ENCODE measurements at regions not wholly inside any gene's neighbourhood (a gene's known extent, or its start where the extent isn't known, plus 50 kb on each side); places are given as distances from the start of the nearest gene placed in this dataset.

DNA sequence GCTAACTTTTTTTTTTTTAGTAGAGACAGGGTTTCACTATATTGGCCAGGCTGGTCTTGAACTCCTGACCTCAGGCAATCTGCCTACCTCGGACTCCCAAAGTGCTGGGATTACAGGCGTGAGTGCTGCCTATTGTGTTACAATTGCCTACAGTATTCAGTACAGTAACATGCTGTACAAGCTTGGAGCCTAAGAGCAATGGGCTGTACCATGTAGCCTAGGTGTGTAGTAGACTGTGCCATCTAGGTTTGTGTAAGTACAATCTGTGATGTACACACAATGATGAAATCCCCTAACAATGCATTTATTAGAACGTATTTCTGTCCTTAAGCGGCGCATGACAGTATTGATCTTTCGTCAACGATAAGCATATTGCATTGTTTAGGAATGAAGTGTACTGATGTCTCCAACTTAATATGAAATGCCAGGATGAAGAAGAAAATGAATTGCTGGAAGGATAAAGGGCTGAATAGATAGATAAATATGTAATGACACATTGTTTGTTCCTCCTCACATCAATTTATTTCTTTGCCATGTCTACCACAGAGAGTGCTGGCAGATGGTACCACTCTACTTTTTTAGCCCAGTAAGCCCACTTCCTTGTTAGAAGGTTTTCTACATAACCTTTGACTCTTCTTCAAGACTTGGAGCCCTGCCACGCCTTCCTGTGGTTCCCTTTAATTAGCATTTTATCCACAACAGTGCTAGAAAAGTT lies 467.5 kb downstream of the VRK1 start:
- Histone ChIP-seq H3K79me1 (ENCODE audit: low read depth in 1 of 2, low read length in 2 of 2) (no peaks in the 10 kb centered on the region), H3K27me3 (ENCODE audit: control insufficient read depth, insufficient read depth, low read length) (no peaks in the 10 kb centered on the region), H2AFZ (replicated peaks; ENCODE audit: low read length, poor library complexity) (no peak overlapping the region), H2BK120ac (ENCODE audit: low read depth, low read length) (no peak overlapping the region), H3K9ac (ENCODE audit: low read depth, low read length) (no peak overlapping the region), H2BK5ac (ENCODE audit: low read depth, low read length, poor library complexity, severe bottlenecking) (no peak overlapping the region), H4K5ac (ENCODE audit: low read depth, low read length) (no peak overlapping the region), H3K4ac (ENCODE audit: low read depth, low read length) (no peak overlapping the region), H3K56ac (ENCODE audit: extremely low read depth, insufficient read depth, low read length) (no peak overlapping the region), H2AK5ac (ENCODE audit: low read depth, low read length) (no peak overlapping the region), H3K18ac (ENCODE audit: low read depth, low read length) (no peak overlapping the region), H4K91ac (ENCODE audit: insufficient read depth, low read depth, low read length) (no peak overlapping the region), H3K4me3 (ENCODE audit: insufficient read depth, low read depth, low read length) (no peak overlapping the region), H4K8ac (ENCODE audit: low read depth in 2 of 2, low read length in 2 of 2) (no peak overlapping the region), H3K9me3 (ENCODE audit: control insufficient read depth, insufficient read depth, low read length) (peaks cover 12% of the 10 kb centered on the region), H2BK20ac (ENCODE audit: low read depth, low read length) (no peak overlapping the region), H2BK15ac (ENCODE audit: low read depth, low read length) (no peak overlapping the region), H3K4me2 (ENCODE audit: low read depth, low read length) (no peak overlapping the region), H2AK9ac (replicated peaks; ENCODE audit: low read depth, low read length, poor library complexity) (no peak overlapping the region), H3K36me3 (ENCODE audit: control insufficient read depth, insufficient read depth, low read length) (no peaks in the 10 kb centered on the region), H4K20me1 (ENCODE audit: insufficient read depth, low read length) (no peaks in the 10 kb centered on the region), H3K23ac (ENCODE audit: low read depth, low read length) (no peak overlapping the region), H3K9me1 (ENCODE audit: insufficient read depth, low read length) (no peaks in the 10 kb centered on the region), H3K4me1 (ENCODE audit: control insufficient read depth, insufficient read depth, low read length) (no peaks in the 10 kb centered on the region), H3K27ac (ENCODE audit: insufficient read depth, low read length) (no peak overlapping the region), H3K14ac (replicated peaks; ENCODE audit: low read depth, low read length) (no peak overlapping the region)
- WGBS, 2 experiments (ENCODE audit: extremely low coverage in 2 of 2, insufficient read length in 1 of 2) = 60% methylated on average over 1 of the region's 8 CpGs; no CpG with 5 or more reads in 1 of the 2 experiments
- dilution Hi-C loops (cut with HindIII; ENCODE audit: low sequenced_read_pairs, unreplicated experiment) = no loop called here
- no peak for ATAC-seq (ENCODE audit: low read depth)
- TF ChIP-seq MAZ (IDR thresholded peaks at IDR 0.05; ENCODE audit: borderline replicate concordance, low read depth, low read length) (no peak), RCOR1 (IDR thresholded peaks at IDR 0.05; ENCODE audit: insufficient replicate concordance, low read length) (no peak), RAD21 (IDR thresholded peaks at IDR 0.05; ENCODE audit: low read length) (no peak), CHD1 (IDR thresholded peaks at IDR 0.05; ENCODE audit: low read depth, low read length) (no peak), MAFK (IDR thresholded peaks at IDR 0.05; ENCODE audit: low read depth, low read length) (no peak), CEBPB (IDR thresholded peaks at IDR 0.05; ENCODE audit: low read depth, low read length) (no peak), RFX5 (IDR thresholded peaks at IDR 0.05; ENCODE audit: low read depth, low read length) (no peak), USF2 (IDR thresholded peaks at IDR 0.05; ENCODE audit: low read depth, low read length) (no peak), BHLHE40 (IDR thresholded peaks at IDR 0.05; ENCODE audit: low read depth, low read length) (no peak), MXI1 (IDR thresholded peaks at IDR 0.05; ENCODE audit: borderline replicate concordance, low read depth, low read length) (no peak), SMC3 (IDR thresholded peaks at IDR 0.05; ENCODE audit: low read depth, low read length) (no peak), POLR2A (IDR thresholded peaks at IDR 0.05; ENCODE audit: low read depth, low read length) (no peak), NFE2L2 (IDR thresholded peaks at IDR 0.05; ENCODE audit: low read depth, low read length) (no peak)
- TF ChIP-seq, protein P1, sequence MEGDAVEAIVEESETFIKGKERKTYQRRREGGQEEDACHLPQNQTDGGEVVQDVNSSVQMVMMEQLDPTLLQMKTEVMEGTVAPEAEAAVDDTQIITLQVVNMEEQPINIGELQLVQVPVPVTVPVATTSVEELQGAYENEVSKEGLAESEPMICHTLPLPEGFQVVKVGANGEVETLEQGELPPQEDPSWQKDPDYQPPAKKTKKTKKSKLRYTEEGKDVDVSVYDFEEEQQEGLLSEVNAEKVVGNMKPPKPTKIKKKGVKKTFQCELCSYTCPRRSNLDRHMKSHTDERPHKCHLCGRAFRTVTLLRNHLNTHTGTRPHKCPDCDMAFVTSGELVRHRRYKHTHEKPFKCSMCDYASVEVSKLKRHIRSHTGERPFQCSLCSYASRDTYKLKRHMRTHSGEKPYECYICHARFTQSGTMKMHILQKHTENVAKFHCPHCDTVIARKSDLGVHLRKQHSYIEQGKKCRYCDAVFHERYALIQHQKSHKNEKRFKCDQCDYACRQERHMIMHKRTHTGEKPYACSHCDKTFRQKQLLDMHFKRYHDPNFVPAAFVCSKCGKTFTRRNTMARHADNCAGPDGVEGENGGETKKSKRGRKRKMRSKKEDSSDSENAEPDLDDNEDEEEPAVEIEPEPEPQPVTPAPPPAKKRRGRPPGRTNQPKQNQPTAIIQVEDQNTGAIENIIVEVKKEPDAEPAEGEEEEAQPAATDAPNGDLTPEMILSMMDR (conservative IDR thresholded peaks at IDR 0.05; ENCODE audit: low read depth, low read length) = no peak
- CTCF ChIA-PET = no interaction called here
- DNase-seq = no peak
- in situ Hi-C loops (cut with MboI; ENCODE audit: low sequenced_read_pairs) = no loop called here
- intact Hi-C loops (cut with micrococcal nuclease) = no loop called here
- POLR2A ChIA-PET (ENCODE audit: unreplicated experiment) = no interaction called here
- BruUV-seq (replicated peaks) = no TSS peak

All from IMR-90 (cell line).